ENCODE measurements at regions not wholly inside any gene's neighbourhood (a gene's known extent, or its start where the extent isn't known, plus 50 kb on each side); places are given as distances from the start of the nearest gene placed in this dataset.

DNA sequence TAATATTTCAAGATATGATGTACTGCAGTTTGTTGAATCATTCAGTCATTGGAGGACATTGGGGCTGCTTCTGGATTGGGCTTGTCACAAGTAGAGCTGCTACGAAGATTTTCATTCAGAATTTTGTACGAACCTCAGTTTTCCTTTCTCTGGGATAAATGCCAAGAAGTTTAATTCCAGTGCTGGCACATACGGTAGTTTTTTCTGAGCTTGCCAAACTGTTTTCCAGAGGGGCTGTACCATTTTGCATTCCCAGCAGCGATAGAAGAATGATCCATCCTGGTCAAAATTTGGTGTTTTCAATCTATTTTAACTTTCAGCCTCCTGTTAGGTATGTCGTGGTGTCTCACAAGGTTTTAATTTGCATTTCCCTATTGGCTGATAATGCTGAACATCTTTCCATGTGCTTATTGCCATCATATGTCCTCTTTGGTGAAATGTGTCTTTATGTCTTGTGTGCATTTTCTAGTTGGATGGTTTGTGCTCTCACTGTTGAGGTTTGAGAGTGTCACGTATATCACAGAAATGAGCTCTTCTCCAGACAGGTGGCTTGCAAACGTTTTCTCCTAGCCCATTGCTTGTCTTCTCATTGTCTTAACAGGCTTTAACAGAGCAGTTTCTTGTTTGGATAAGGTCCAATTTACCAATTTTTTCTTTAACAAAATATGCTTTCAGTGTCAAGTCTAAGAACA, 612.6 kb downstream of the GALR1 start:
- DNase-seq, result no peak

DNA sequence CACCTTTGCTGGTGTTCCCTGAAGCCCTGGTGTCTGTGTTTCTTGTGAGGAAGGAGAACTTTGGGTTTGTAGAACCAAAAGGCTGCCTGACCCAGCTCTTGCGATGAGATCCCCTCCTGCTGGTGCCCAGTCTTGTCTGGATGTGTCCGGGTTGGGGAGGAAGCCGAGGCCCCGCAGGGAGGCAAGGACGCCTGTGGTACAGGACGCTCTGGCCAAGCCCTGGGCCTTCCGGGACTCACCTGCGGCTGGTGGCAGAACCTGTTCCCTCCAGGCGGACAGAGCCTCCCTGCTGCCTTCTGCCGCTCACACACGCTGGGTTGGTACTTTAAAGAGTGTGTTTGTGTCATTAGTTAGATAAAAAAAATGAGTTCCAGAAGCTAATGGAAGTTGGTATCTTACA, 616.2 kb downstream of the GALR1 start:
- no peak for DNase-seq

DNA sequence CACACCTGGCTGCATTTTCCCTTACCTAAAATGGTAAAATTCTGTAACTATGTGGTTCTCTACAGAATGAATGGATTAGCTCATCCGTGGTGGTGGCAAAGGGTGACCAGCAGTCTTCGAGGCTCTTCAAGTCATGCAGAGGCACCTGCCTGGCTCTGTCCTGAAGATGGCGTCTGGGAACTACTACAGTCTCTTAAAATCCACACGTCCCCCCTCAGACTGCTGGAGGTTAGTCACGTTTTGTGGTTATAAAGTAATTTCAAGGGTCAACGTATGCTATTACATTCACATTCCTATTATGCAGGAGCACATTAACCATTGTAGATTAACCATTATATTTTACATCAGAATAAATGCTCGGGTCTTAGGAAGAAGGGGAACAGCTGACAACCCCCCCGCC, 616.7 kb downstream of the GALR1 start:
- no peak for DNase-seq

DNA sequence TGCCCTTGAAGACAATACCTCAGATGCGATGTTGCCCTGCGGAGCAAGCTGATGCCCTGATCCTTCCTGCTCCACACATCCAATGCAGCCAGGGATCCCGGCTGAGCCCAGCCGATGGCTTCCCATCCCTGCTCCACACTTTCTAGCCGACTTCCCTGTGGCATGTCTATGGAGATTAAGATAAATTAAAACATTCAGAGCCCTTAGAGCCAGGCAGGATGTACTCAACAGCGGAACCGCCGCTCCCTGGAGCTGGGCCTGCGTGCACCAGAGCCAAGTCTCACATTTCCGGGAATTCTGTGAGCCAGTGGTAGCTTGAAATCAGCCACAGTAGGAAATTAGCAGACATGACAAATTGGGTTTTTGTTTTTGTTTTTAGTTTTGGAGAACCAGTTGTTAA, 620.6 kb downstream of the GALR1 start:
- no peak for DNase-seq

DNA sequence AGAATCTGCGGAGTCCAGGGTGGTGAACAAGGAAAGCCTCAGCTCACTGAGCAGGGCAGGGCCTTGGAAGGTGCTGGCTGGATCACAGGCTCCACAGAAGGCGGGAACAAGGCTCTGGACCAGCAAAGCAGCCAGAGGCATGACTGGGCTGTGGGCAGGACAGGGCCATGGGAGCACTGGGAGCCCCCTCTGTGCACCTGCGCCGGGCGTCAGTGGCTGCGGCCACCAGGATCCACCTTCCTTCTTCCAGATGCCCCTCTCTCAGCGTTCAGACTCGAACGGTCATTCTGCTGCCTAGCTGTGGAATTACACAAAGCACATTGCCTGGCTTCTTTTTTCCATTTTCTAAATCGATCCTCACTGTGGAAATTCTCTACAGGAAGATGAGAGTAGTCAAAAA, 621.2 kb downstream of the GALR1 start:
- DNase-seq, result no peak

DNA sequence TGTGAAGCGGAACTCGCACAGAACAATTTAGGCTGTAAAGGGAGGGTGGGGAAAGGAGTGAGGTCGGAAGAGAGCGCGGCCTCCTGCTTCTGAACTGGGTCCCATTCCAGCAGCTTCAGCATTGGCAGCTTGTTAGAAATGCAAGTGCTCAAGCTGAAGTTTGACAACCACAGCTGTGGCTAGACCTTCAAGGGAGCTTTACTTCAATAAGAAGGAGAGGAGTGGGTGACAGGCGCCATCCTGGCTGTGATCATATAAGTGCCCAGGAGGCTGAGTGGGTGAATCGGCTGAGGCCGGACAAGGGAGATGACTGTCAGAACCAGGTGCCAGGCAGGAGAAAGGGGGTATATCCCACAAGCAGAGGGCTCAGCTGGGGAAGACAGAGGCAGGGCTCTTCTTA, 622.5 kb downstream of the GALR1 start:
- no peak for DNase-seq

DNA sequence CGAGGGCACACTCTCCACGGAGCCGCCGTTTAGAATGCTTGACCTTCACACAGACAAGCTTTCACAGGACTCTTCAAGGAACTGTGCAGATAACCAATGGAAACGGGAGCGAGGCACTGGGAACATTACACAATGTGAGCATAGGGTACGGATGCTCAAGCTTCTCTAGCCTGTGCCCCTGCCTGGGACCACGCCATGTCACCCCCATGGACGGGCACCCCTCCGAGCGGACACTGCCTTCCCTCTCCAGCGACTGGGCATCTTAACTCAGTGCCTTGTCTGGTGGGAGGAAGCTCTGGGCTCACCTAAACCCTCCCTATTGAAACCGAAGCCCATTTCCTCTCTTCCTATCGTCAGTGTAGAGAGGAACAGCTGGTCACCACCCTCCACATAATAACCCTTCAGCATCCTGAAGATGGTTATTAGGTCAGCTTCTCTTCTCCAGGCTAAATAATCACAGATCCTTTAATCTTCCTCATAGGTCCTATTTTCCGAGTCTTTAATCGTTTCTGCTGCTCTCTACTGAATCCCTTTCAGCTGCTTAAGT, 626.7 kb downstream of the GALR1 start:
- no peak for DNase-seq

DNA sequence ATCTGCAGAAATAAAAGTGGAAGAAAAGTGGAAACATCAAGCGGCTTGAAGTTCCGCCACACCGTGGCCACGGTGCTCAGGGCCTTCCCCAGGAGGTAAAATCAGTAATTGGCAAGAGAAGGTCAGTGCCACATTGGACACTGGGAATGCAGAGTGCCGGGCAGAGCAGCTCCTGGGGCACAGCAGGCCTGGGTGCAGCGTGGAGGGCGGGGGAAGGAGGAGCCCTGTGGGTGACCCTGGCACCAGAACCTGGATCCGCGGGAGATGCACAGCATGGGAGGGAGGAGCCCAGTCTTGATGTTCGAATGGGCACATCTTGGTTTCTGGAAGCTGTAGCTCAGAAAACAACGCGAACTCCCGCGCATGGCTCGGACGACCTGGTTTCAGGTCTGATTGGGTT, 630.2 kb downstream of the GALR1 start:
- no peak for DNase-seq

DNA sequence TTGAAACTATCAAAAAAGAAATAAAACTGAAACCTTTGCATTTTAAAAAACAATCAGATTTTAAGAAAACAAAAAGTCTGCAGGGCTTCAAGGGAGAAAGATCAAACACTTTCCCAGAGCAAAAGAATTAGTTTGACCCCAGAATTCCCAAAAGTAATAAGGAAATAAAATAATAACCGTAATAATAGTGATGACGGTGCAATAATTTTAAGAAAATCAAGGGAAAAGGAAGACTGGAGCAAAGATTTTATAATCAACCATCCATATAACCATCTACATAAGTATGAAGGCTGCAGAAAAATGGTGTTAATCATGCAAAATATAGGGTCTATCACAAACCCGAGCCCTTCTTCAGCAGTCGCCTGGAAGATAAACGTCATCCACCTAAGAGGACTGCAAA, 634.8 kb downstream of the GALR1 start:
- DNase-seq, result no peak

DNA sequence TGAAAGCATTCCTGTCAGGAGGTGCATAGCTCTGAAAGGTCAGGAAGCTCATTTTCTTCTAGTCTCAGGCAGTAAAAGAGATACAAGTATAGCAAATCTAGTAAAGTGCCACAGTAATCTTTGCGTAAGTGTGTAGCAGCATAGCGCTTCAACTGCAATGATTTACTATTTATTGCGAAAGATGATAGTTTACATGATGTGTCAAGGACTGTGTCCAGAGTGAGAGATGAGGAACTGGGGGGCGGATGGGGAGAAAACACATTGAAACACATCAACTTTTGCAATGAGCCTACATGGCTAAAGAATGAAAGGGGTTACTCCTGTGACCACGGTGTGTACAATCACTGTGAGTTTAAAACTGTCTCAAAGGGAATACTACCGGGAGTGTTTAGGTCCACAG, 644.4 kb downstream of the GALR1 start:
- DNase-seq, result no peak

DNA sequence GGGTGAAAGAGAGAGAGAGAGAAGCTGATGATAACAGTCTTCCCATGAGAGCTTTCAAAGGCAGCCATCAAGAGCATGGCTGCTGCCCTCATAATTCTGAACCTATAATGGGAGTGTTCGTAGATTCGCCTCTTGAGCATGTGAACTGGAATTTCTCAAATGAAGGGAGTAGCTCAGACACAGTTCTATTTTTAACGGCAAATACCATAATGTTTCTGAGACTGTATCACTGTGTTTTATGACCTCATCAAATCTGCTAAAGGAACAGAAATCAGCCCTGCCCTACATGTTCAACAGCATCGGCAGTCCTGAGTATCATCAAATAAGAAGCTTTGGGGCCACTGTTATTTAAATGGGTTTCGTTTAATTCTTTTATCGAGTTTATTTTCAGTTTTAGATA, 645.6 kb downstream of the GALR1 start:
- no peak for DNase-seq

DNA sequence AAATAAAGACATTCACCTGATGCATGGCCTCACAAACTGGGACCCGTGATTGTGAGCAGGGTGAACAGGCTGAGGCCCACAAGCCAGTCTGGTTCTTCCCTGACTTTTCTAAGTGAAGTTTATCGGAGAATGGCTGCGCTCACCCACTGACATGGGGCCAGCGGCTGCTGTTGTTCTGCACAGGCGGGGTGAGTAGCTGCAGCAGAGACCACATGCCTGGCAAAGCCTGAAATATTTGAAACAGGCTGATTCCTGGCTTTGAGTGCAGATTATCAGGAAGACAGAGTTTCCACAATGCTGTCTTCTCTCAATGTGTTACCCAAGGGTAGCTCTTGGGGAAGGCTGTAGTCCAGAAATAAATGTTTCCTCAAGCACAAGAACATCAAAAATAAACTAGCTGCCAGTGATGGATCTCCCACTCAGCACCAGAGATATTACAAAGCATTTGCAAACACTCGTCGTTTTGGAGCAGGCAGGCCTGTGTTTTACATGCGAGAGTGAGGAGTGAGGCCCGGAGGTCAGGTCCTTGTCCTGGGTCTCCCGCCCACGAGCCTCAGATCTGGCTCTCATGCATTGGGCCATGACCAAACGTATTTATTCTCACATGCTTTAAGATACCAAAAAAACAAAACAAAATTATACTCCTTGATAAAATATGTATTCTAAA, 647.1 kb downstream of the GALR1 start:
- DNase-seq, result no peak

DNA sequence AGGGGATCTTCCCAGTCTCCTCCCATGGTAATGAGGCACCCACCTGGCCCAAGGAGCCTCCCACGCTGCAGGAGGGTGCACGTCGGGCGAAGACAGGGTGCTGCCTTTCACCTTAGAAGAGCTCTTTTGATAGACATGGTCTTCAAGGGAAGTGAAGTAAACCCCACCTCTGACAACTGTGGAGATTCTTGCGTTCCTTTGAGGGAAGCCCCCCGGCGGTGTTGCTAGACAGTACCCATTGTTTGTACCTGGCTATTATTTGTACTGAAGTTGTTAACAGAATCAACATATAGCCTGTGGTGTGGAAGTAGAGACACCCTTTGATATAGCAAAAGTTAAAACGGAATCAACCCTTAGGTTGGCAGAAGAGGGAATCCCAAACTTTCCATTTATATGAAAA, 648.0 kb downstream of the GALR1 start:
- no peak for DNase-seq

DNA sequence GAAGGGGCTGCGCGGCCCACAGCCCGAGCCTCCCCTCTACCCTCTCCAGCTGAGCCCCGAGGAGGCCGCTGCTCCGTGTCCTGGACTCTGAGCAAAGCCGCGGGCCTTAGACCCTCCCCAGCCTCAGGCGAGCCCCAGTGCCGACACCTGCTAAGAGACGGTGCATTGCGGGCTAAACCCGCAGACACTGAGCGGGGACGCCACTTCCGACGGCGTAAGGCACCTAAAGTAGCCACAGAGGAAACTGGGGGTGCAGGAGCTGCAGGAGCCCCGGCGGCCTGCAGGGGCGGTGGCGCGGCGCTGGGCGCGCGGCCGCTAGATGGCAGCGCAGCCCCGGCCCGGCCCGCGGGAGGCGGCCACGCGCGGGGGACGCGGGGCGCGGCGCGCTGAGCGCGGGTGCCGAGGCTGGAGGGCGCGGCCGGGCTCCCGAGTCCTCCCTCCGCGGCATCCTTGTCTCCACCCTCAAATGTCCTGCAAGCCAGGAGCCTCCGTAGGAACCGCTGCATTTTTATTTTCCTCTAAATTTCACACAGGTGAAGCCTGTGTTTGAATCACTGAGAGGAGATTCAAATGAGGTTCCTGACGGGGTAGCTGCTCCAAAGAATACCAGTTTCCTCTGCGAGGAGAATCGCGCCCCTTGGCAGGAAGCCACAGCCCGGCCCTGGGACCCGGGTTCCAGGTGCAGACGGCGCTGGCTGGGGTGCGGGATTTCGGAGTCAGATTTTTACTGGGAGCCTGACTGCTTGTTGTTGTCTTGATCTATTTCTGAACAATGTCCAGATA, 650.5 kb downstream of the GALR1 start:
- peak; percentile 20 to 79 (median 35) for DNase-seq

DNA sequence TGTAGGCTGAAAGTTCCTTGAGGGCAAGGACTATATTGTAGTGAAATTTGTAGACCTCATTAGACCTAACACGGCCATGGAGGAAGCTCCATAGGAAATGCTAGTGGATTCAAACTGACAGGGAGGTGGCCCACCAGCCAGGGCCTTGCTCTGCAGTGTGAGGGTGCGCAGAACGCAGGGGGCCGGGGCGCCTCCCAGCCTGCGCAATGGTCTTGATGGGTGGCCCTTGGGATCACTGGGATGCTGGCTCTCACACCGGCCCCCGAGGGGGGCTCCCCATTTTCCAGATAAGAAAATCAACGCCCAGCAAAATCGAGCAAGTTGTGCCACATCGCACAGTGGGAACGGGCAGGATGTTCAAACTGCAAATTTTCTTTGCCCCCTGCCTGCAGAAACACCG, 655.4 kb downstream of the GALR1 start:
- no peak for DNase-seq

DNA sequence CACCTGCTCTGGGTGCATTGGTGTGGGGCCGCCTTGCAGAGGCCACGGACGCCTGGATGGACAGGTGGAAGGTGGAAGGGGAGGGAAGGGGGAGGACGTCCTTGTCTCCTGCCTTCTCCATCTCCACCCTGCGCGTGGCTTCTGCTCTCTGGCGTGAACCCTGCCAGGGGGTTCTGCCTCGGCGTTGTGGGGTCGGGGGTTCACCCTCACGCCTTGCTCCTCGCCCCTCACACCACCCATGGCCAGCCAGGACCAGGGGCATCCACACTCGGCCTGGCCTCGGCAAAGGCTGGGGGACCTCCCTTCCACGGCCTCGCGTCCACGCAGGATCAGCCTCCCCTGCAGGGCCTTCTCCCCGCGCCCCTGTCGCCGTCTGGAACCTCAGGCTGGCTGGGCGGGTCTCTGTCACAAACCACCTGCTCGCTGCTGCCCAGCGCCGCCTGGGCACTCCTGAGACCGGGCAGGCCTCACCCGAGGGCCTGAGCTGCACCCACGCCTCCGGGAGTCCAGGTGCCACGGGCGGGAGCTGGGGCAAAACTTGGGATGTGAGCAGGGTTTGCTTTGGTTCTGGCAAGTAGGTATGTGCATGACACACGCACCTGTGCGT, 655.9 kb downstream of the GALR1 start:
- DNase-seq, result no peak

DNA sequence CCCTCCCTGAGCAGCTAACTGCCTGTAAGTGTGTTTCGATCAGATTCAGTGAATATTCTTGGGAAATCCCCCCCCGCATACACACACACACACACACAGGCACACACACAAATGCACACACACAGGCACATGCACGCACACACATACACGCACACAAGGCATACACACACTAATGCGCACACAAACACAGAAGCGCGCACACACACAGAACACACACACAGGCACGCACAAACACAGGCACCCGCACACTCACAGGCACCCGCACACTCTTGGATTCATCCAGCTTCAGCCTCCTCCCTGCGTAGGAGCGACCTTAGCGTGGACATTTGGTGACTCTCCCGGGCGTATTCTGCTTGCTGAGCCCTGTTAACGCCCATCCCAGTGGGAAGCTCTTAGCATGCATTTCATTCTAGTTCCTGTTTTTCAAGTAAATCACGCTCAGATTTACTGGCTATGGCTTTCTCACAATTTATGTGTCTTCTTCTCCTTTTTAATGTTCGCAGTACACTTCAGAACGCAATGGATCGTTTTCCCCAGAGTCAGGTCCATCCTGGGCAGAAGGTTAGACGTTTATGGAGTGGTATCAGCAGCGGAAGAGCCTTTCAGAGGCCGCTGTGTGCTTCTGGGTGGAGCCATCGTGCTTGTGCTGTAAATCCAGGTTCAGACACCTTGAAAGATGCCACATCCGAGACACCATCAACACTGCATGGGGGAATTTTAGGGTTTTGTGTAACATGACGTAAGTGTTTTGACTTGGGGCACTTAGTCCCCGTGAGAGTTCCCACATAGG, 656.6 kb downstream of the GALR1 start:
- no peak for DNase-seq

DNA sequence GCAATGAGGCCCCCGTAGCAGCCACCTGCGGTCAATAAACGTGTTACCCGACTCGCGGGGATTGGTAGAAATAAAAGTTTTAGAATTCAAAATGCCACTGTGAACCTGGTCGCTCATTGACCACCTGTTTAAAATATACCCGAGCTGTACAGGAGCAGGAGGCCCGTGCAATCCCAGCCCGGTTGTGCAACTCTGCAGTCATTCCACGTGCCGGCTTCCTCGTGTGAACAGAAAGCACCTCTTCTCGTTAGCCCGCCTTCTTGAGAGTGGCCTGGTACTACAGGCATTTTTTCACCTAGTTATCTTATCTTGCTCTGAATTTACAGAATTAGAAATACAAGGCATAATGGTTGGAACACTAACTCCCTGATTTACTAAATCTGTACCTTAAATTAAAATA, 660.7 kb downstream of the GALR1 start:
- DNase-seq, result no peak

DNA sequence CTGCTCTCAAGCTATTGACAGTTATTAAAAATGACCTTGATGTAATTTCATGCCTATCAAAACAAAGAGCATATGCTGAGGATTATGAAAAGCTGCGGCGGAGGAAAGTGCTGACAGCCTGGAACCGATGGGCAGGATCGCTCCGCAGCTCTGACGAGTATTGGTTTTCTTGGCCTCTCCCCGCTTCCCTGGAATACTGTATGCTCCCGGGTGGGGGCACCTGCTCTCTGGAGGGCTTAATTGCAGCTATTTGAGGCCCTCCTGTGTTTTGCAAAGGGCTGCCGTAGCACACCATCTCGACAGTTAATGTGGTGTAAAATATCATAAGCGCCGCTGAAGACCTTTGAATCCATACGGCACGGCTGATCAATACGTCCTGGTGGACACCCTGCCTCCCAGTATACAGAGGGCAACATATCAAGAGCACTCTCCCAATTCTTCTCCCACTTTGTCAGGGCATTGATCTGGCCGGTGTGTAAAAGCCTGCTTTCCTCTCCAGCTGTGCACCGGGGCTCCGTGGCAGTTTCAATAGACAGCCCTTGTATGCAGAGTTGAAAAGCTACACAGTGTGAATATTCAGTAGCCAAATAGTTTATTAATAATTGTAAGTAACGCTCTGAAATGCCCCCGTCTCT, 662.4 kb downstream of the GALR1 start:
- no peak for DNase-seq

DNA sequence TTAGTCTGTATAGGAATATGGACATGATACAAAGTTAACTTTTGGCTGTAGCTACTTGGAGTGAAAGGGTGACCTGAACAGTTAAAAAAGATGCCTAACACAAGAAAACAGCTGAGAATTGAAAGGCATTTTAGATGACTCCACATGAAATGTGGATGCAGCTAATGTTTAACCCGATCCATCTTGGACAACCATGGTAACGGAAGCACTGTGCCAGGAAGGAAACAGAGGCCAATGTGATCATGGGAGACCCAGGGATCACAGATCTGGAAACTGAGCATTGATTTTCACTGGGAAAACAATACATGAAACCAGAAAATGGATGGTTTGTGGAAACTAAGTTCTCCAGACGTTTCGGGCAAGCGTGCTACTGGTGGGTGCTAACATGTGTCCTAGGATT, 669.1 kb downstream of the GALR1 start:
- no peak for DNase-seq

DNA sequence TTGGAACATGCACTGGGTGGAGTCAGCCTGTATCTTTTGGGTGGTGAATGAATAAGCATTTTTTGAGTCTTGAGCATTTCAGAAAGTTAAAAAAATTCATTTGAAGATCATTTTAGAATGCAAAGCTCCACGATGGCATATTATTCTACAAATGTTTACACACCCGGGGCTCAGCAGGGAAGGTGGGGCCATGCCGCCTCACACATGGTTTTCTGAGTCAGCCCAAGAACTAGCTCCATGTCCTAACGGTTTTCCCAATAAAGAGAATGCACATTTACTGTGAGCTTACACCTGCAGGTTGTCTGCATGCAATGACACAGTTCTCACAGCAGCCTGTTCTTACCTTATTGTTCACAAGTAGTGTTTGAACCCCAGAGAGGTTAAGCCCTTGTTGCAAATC, 670.3 kb downstream of the GALR1 start:
- no peak for DNase-seq

DNA sequence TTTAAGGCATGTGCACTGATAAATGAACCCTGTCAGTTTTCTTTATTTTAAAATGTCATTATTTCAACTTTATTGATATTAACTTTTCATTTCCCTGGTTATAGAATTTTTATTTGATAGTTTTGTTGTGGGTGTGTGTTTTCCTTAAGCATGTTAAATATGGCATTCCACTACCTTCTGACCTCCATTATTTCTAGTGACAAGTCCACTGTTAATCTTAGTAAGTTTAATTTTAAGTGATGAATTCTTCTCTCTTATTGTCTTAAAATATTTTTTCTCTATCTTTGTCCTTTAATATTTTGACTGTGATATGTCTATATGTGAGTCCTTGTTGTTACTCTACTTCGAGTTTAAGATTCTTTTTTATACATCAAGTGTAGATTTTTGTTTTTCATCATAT, 685.7 kb downstream of the GALR1 start:
- no peak for DNase-seq

Data from T-helper 2 cell (primary cell).